GM12878 (cell line): ENCODE measurements at regions not wholly inside any gene's neighbourhood (a gene's known extent, or its start where the extent isn't known, plus 50 kb on each side); places are given as distances from the start of the nearest gene placed in this dataset.

Source experiments
- ATAC-seq: fragments of 200-7000 bp; cut with Tn5 transposase; 3 replicates; pipeline ENCODE4 v1.9.1; 2020; ENCODE audit warnings: mild to moderate bottlenecking, moderate library complexity
- BruUV-seq: library from RNA; stranded (reverse); fragments of 400-500 nt; replicated peaks from 2 replicates; lab custom pipeline; 2021; lab: Mats Ljungman, UMichigan
- CTCF ChIA-PET: fragments of 300-600 bp; sonication (Branson Sonifier 250); formaldehyde crosslinking; extraction: SDS; loops from one replicate; lab custom pipeline; 2021; ENCODE audit warnings: inconsistent platforms; lab: Yijun Ruan, JAX
- POLR2A ChIA-PET: fragments of 350-600 bp; formaldehyde crosslinking; extraction: SDS; loops from one replicate; lab custom pipeline; 2021; ENCODE audit warnings: inconsistent platforms; lab: Charles Lee
- RAD21 ChIA-PET: fragments of 300-600 bp; sonication (Branson Sonifier 250); formaldehyde crosslinking; loops from one replicate; lab custom pipeline; 2023; ENCODE audit warnings: antibody characterized with exemption; ENCODE audit not compliant: unreplicated experiment; lab: Charles Lee
- SMC1A ChIA-PET: fragments of 300-600 bp; sonication (Branson Sonifier 250); formaldehyde crosslinking; loops from one replicate; lab custom pipeline; 2023; ENCODE audit not compliant: unreplicated experiment, uncharacterized antibody; lab: Charles Lee
- DNase-seq: peaks from one replicate; pipeline ENCODE4 v3.0.0-alpha.2; 2011; ENCODE audit warnings: low read depth, low spot score
- FAIRE-seq: peaks from 3 replicates; lab custom pipeline; 2011; peaks lifted over from hg19 to GRCh38; lab: Jason Lieb, UNC
- H2AFZ ChIP-seq: 2 replicates; pipeline ENCODE4 v1.6.0; 2011; ENCODE audit warnings: low read depth, low read length, control low read depth; ENCODE audit not compliant: control insufficient read depth
- H3K27ac ChIP-seq: 2 replicates; pipeline ENCODE4 v1.5.1; 2011; ENCODE audit warnings: control low read depth; ENCODE audit not compliant: control insufficient read depth, insufficient read depth
- H3K27me3 ChIP-seq, 2 experiments: replicated peaks in 1 of 2; 2 replicates each; pipeline versions ENCODE4 v1.6.0 to v1.6.1; 2011; ENCODE audit warnings: low read length in 1 of 2; ENCODE audit not compliant: control insufficient read depth in 2 of 2, insufficient read depth in 2 of 2
- H3K36me3 ChIP-seq, 2 experiments: 2 replicates each; pipeline ENCODE4 v1.5.1; 2011; ENCODE audit warnings: low read length in 1 of 2; ENCODE audit not compliant: control insufficient read depth in 2 of 2, insufficient read depth in 2 of 2
- H3K4me1 ChIP-seq: 2 replicates; pipeline ENCODE4 v1.6.1; 2011; ENCODE audit warnings: mild to moderate bottlenecking, low read length, moderate library complexity, mixed read lengths; ENCODE audit not compliant: control insufficient read depth, insufficient read depth
- H3K4me2 ChIP-seq: 2 replicates; pipeline ENCODE4 v1.6.0; 2011; ENCODE audit warnings: control low read depth; ENCODE audit not compliant: control insufficient read depth, insufficient read depth
- H3K4me3 ChIP-seq: fragments of 200-600 bp; sonication (generic); 2 replicates; pipeline ENCODE4 v1.5.1; 2016
- H3K79me2 ChIP-seq: 2 replicates; pipeline ENCODE4 v1.6.0; 2011; ENCODE audit warnings: low read length; ENCODE audit not compliant: control insufficient read depth, insufficient read depth
- H3K9ac ChIP-seq: 2 replicates; pipeline ENCODE4 v1.8.0; 2011; ENCODE audit warnings: low read length, control low read depth, mixed read lengths; ENCODE audit not compliant: control insufficient read depth, insufficient read depth
- H3K9me3 ChIP-seq: replicated peaks from 3 replicates; pipeline ENCODE4 v1.5.1; 2011; ENCODE audit warnings: mild to moderate bottlenecking, low read length; ENCODE audit not compliant: control insufficient read depth, insufficient read depth
- H4K20me1 ChIP-seq: 2 replicates; pipeline ENCODE4 v1.6.0; 2011; ENCODE audit not compliant: control insufficient read depth, insufficient read depth
- BCL11A ChIP-seq: IDR thresholded peaks from 2 replicates; pipeline ENCODE4 v1.6.1; 2011; ENCODE audit warnings: low read depth, low read length
- CBX3 ChIP-seq: fragments of 200-600 bp; sonication (generic); IDR thresholded peaks from 2 replicates; pipeline ENCODE4 v1.6.1; 2016; ENCODE audit warnings: low read depth, borderline replicate concordance
- DPF2 ChIP-seq: fragments of 450-650 bp; IDR thresholded peaks from 2 replicates; pipeline ENCODE4 v1.6.1; 2017; ENCODE audit warnings: mild to moderate bottlenecking
- E2F8 ChIP-seq: fragments of 450-650 bp; IDR thresholded peaks from 2 replicates; pipeline ENCODE4 v1.6.1; 2018; ENCODE audit warnings: mild to moderate bottlenecking, low read depth, moderate library complexity; ENCODE audit not compliant: partially characterized antibody
- IKZF1 ChIP-seq: fragments of 450-650 bp; conservative IDR thresholded peaks from 2 replicates; pipeline ENCODE4 v1.6.1; 2017; ENCODE audit warnings: antibody characterized with exemption, mild to moderate bottlenecking
- MTA2 ChIP-seq: fragments of 450-650 bp; IDR thresholded peaks from 2 replicates; pipeline ENCODE4 v1.6.1; 2016; ENCODE audit warnings: low read depth, mild to moderate bottlenecking, moderate library complexity
- RELA ChIP-seq: fragments of 450-650 bp; IDR thresholded peaks from 2 replicates; pipeline ENCODE4 v1.8.0; 2014; ENCODE audit warnings: borderline replicate concordance; ENCODE audit not compliant: partially characterized antibody
- TCF12 ChIP-seq: IDR thresholded peaks from 2 replicates; pipeline ENCODE4 v1.6.1; 2011; ENCODE audit warnings: low read depth, mild to moderate bottlenecking, low read length
- TCF3 ChIP-seq: IDR thresholded peaks from 2 replicates; pipeline ENCODE4 v1.6.1; 2012; ENCODE audit warnings: low read depth, mild to moderate bottlenecking, low read length, borderline replicate concordance; ENCODE audit not compliant: insufficient read depth
- TCF7 ChIP-seq: IDR thresholded peaks from 2 replicates; pipeline ENCODE4 v1.6.1; 2014; ENCODE audit warnings: antibody characterized with exemption, borderline replicate concordance
- WGBS: methylation state at CpG from one replicate; pipeline ENCODE4 v1.1.6; 2016; ENCODE audit warnings: low lambda C conversion rate; ENCODE audit not compliant: insufficient replicate concordance, insufficient coverage; ENCODE audit errors: missing lambda C conversion rate; 5-methylcytosine and 5-hydroxymethylcytosine counted together
- in situ Hi-C: fragments of 300-500 bp; cut with MboI; formaldehyde crosslinking; loops from 9 replicates; pipeline ENCODE4 v1.14.3; 2018; ENCODE audit warnings: mixed read lengths
- intact Hi-C: fragments of 100-400 bp; cut with micrococcal nuclease; formaldehyde crosslinking; loops from one replicate; pipeline ENCODE4 v1.14.2; 2022; ENCODE audit not compliant: unreplicated experiment

DNA sequence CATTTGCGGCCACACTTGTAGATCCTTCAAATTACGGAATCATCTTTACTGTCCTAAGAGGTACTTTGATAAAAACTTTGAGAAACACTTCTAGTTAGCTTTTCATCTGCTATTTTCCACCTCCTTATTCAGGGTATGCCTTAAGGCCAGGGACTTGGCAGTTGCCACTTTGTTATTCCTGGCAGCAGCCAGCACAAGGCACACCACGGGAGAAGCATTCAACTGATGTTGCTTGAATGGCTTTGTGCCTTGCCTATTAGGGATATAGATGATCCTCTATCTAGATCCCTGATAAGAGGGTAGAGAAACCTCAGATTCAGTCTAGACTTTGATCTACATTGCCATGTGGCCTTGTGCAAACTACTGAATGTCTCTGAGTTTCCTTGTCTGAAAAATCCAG is 70.3 kb upstream of the EPHA4 start (continued):
- no peak for TF ChIP-seq CBX3
- no peak for TF ChIP-seq IKZF1
- TF ChIP-seq TCF7: no peak
- TF ChIP-seq TCF3: no peak
- TF ChIP-seq, all 136 proteins: peak for 0

DNA sequence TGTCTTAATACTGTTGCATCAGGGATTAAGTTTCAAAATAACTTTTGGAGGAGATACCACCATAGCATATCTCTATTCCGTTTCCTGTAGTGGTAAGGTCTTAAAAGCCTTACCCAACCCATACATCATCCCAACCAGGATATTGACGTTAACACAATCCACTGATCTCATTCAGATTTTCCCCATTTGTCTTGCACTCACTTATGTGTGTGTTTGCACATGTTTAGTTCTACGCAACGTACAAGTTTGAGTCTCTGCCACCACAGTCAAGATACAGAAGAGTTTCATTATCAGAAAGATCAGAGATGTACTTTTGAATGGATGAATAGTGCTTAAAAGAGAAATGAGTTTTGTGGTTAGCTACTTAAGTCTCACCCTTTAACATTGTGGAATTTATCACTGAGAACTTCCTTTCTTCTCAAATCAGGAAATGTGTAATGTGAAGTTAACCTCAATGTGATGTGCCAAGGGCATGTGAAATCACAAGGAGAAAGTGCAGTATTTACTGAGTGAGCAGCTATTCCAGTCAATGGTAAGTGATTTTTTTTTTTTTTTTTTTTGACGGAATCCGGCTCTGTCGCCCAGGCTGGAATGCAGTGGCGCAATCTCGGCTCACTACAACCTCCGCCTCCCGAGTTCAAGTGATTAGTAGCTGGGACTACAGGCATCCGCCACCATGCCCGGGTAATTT is 69.2 kb upstream of the EPHA4 start:
- no TSS peak for BruUV-seq
- ChIA-PET POLR2A (no interaction called here), CTCF (no interaction called here), RAD21 (no interaction called here), SMC1A (no interaction called here)
- no peak overlapping the region for H3K27ac ChIP-seq
- H2AFZ ChIP-seq: no peak overlapping the region
- H3K27me3 ChIP-seq: no peaks in the 10 kb centered on the region
- no peaks in the 10 kb centered on the region for H3K79me2 ChIP-seq
- no peak overlapping the region for H3K4me3 ChIP-seq
- no peak overlapping the region for H3K4me2 ChIP-seq
- intact Hi-C loops (no loop called here), in situ Hi-C loops (no loop called here)
- H4K20me1 ChIP-seq: no peaks in the 10 kb centered on the region
- no peaks in the 10 kb centered on the region for H3K4me1 ChIP-seq
- no peaks in the 10 kb centered on the region for H3K9me3 ChIP-seq
- no peak for ATAC-seq
- no peak for FAIRE-seq
- 49% methylated on average over 8 of the region's 13 CpGs for WGBS
- TF ChIP-seq DPF2 (no peak), MTA2 (no peak), RELA (no peak), E2F8 (no peak), TCF12 (no peak), BCL11A (no peak)
- no peak overlapping the region for H3K9ac ChIP-seq
- DNase-seq: no peak
- no peaks in the 10 kb centered on the region for H3K36me3 ChIP-seq
